ENCODE measurements at regions not wholly inside any gene's neighbourhood (a gene's known extent, or its start where the extent isn't known, plus 50 kb on each side); places are given as distances from the start of the nearest gene placed in this dataset.

DNA sequence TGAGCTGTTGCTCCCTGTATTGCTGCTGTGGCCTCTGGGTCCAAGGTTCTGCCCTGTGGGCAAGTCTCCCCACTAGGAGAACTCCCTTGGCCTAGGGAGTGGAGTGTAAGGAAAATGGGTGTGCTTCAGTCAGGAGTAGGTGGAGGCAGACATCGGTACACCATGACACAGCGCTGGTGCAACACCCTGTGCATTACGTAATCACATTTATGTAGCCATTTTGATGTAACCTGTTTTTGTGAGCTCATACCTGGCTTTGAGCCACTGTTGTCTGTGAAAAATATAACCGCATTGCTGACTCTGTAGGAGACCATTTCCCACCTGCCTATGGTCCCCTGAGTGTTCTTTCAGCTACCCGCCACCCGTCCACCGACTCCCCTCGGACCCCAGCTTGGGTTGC is 700.5 kb upstream of the AGA start:
- no peaks in the 10 kb centered on the region for H3K36me3 Mint-ChIP-seq (ENCODE audit: insufficient read depth)
- no peaks in the 10 kb centered on the region for H3K9me3 Mint-ChIP-seq (ENCODE audit: low read depth)
- H3K27ac Mint-ChIP-seq: no peak overlapping the region
- H3K27me3 Mint-ChIP-seq: no peaks in the 10 kb centered on the region
- no peak for DNase-seq (ENCODE audit: low spot score, unreplicated experiment)
- TF ChIP-seq, protein P1, sequence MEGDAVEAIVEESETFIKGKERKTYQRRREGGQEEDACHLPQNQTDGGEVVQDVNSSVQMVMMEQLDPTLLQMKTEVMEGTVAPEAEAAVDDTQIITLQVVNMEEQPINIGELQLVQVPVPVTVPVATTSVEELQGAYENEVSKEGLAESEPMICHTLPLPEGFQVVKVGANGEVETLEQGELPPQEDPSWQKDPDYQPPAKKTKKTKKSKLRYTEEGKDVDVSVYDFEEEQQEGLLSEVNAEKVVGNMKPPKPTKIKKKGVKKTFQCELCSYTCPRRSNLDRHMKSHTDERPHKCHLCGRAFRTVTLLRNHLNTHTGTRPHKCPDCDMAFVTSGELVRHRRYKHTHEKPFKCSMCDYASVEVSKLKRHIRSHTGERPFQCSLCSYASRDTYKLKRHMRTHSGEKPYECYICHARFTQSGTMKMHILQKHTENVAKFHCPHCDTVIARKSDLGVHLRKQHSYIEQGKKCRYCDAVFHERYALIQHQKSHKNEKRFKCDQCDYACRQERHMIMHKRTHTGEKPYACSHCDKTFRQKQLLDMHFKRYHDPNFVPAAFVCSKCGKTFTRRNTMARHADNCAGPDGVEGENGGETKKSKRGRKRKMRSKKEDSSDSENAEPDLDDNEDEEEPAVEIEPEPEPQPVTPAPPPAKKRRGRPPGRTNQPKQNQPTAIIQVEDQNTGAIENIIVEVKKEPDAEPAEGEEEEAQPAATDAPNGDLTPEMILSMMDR (IDR thresholded peaks at IDR 0.05; ENCODE audit: unreplicated experiment): no peak
- no peaks in the 10 kb centered on the region for H3K4me1 Mint-ChIP-seq (ENCODE audit: low read depth)
- no peak overlapping the region for H3K4me3 Mint-ChIP-seq (ENCODE audit: low read depth)

DNA sequence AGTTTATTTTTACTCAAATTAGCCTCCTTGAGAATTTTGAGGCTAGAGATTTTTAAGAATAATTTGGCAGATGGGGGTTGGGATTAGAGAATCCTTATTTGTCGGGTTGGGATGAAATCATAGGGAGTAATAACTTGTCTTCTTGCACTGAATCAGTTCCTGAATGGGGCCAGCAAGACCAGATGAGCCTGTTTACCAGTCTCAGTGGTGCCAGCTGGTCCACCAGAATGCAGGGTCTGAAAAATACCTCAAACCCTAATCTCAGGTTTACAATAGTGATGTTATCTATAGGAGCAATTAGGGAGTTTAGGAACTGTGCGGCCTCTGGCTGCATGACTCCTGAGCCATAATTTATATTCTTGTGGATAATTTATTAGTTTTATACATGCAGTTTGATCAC is 705.9 kb upstream of the AGA start:
- no peaks in the 10 kb centered on the region for H3K4me1 Mint-ChIP-seq (ENCODE audit: low read depth)
- no peaks in the 10 kb centered on the region for H3K27me3 Mint-ChIP-seq
- H3K27ac Mint-ChIP-seq: no peak overlapping the region
- no peak for DNase-seq (ENCODE audit: low spot score, unreplicated experiment)
- no peaks in the 10 kb centered on the region for H3K9me3 Mint-ChIP-seq (ENCODE audit: low read depth)
- no peaks in the 10 kb centered on the region for H3K36me3 Mint-ChIP-seq (ENCODE audit: insufficient read depth)
- TF ChIP-seq, protein P1 (IDR thresholded peaks at IDR 0.05; ENCODE audit: unreplicated experiment): no peak
- no peak overlapping the region for H3K4me3 Mint-ChIP-seq (ENCODE audit: low read depth)

GRCh38 chr4:178165251-178165950 is 723.2 kb upstream of the AGA start:
- no peak for DNase-seq (ENCODE audit: low spot score, unreplicated experiment)
- no peak overlapping the region for H3K4me3 Mint-ChIP-seq (ENCODE audit: low read depth)
- peaks cover 2% of the 10 kb centered on the region for H3K36me3 Mint-ChIP-seq (ENCODE audit: insufficient read depth)
- peaks cover 1% of the 10 kb centered on the region for H3K4me1 Mint-ChIP-seq (ENCODE audit: low read depth)
- H3K9me3 Mint-ChIP-seq (ENCODE audit: low read depth): peaks cover 14% of the 10 kb centered on the region
- TF ChIP-seq, protein P1 (IDR thresholded peaks at IDR 0.05; ENCODE audit: unreplicated experiment): no peak
- no peaks in the 10 kb centered on the region for H3K27me3 Mint-ChIP-seq
- no peak overlapping the region for H3K27ac Mint-ChIP-seq

GRCh38 chr4:178165951-178166308 is 723.7 kb upstream of the AGA start:
- H3K27ac Mint-ChIP-seq: no peak overlapping the region
- TF ChIP-seq, protein P1 (IDR thresholded peaks at IDR 0.05; ENCODE audit: unreplicated experiment): no peak

DNA sequence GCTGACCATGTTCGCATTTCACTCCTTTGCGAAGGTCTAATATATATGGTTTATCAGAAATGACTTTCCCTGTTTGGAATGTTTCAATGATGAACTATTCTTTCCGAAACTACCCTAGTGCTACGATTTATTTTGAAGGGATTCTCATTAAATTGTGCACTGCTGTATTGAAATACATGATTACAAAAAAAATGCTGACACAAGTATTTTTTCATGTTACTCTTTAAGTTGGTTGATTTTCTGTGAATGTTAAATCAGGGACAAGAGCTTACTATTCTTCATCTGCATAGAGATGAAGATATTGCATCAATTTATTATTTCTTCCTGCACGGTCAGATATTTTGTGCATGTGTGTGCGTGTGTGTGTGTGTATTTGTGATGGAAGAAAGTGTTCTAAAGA is 731.5 kb upstream of the AGA start:
- no peaks in the 10 kb centered on the region for H3K4me1 Mint-ChIP-seq (ENCODE audit: low read depth)
- TF ChIP-seq, protein P1 (IDR thresholded peaks at IDR 0.05; ENCODE audit: unreplicated experiment): no peak
- H3K36me3 Mint-ChIP-seq (ENCODE audit: insufficient read depth): no peaks in the 10 kb centered on the region
- H3K27me3 Mint-ChIP-seq: no peaks in the 10 kb centered on the region
- no peaks in the 10 kb centered on the region for H3K9me3 Mint-ChIP-seq (ENCODE audit: low read depth)
- no peak overlapping the region for H3K27ac Mint-ChIP-seq
- no peak for DNase-seq (ENCODE audit: low spot score, unreplicated experiment)
- no peak overlapping the region for H3K4me3 Mint-ChIP-seq (ENCODE audit: low read depth)

More at GRCh38 chr4:178165951-178166308, 723.7 kb upstream of the AGA start:
- Mint-ChIP-seq H3K27me3 (no peaks in the 10 kb centered on the region), H3K9me3 (ENCODE audit: low read depth) (peaks cover 10% of the 10 kb centered on the region), H3K4me3 (ENCODE audit: low read depth) (no peak overlapping the region), H3K36me3 (ENCODE audit: insufficient read depth) (peaks cover 2% of the 10 kb centered on the region), H3K4me1 (ENCODE audit: low read depth) (peaks cover 1% of the 10 kb centered on the region)
- no peak for DNase-seq (ENCODE audit: low spot score, unreplicated experiment)
